Astrocyte of the spinal cord (primary cell): ENCODE measurements at regions not wholly inside any gene's neighbourhood (a gene's known extent, or its start where the extent isn't known, plus 50 kb on each side); places are given as distances from the start of the nearest gene placed in this dataset.

ENCODE experiments used
- DNase-seq: peaks from one replicate; pipeline ENCODE4 v3.0.0; 2011; ENCODE audit warnings: low read depth, low spot score
- H3K4me3 ChIP-seq: 2 replicates; pipeline ENCODE4 v1.5.1; 2011; ENCODE audit warnings: low read depth, mild to moderate bottlenecking, low read length, moderate library complexity
- CTCF ChIP-seq: IDR thresholded peaks from 2 replicates; pipeline ENCODE4 v1.5.1; 2012; ENCODE audit warnings: low read depth, mild to moderate bottlenecking, low read length, inconsistent platforms
- in situ Hi-C: cut with HindIII; loops from 2 replicates; pipeline ENCODE4 v1.10.0; 2017; ENCODE audit warnings: low sequenced_read_pairs

- TF ChIP-seq CTCF: no peak
- in situ Hi-C loops: no loop called here
- no peak overlapping the region for H3K4me3 ChIP-seq
- DNase-seq: no peak
Measured at GRCh38 chr22:27228771-27229170, 571.4 kb downstream of the MIAT start.

- in situ Hi-C loops: no loop called here
- DNase-seq: no peak
- TF ChIP-seq CTCF: no peak
- H3K4me3 ChIP-seq: no peak overlapping the region
Measured at GRCh38 chr22:27230189-27230588, 571.4 kb downstream of the MN1 start.

GRCh38 chr22:27231266-27231665 lies 570.3 kb downstream of the MN1 start:
- H3K4me3 ChIP-seq: no peak overlapping the region
- in situ Hi-C loops: no loop called here
- DNase-seq: no peak
- no peak for TF ChIP-seq CTCF

- DNase-seq: no peak
- in situ Hi-C loops: no loop called here
- no peak overlapping the region for H3K4me3 ChIP-seq
- TF ChIP-seq CTCF: no peak
Measured at GRCh38 chr22:27232077-27232476, 569.5 kb downstream of the MN1 start.

GRCh38 chr22:27237080-27237741 lies 564.3 kb downstream of the MN1 start:
- no peak overlapping the region for H3K4me3 ChIP-seq
- DNase-seq: no peak
- in situ Hi-C loops: no loop called here
- TF ChIP-seq CTCF: no peak

- H3K4me3 ChIP-seq: no peak overlapping the region
- in situ Hi-C loops: no loop called here
- no peak for TF ChIP-seq CTCF
- peak; percentile 97 for DNase-seq
Measured at GRCh38 chr22:27238935-27239510, 562.5 kb downstream of the MN1 start.
